OCI-LY7 (cell line): ENCODE measurements at regions not wholly inside any gene's neighbourhood (a gene's known extent, or its start where the extent isn't known, plus 50 kb on each side); places are given as distances from the start of the nearest gene placed in this dataset.

Experiments used
- BruUV-seq: library from RNA; stranded (reverse); fragments of 400-500 nt; replicated peaks from 2 replicates; lab custom pipeline; 2021; lab: Mats Ljungman, UMichigan
- CTCF ChIA-PET: fragments of 300-600 bp; sonication (Branson Sonifier 250); formaldehyde crosslinking; loops from one replicate; lab custom pipeline; 2022; ENCODE audit warnings: antibody characterized with exemption; ENCODE audit not compliant: unreplicated experiment; lab: Charles Lee
- POLR2A ChIA-PET: fragments of 300-600 bp; sonication (Branson Sonifier 250); formaldehyde crosslinking; loops from one replicate; lab custom pipeline; 2022; ENCODE audit warnings: antibody characterized with exemption; lab: Charles Lee
- DNase-seq: peaks from one replicate; pipeline ENCODE4 v3.0.0-alpha.2; 2015; ENCODE audit warnings: low spot score
- H2AFZ ChIP-seq: fragments of 200-600 bp; sonication (generic), shearing (Covaris generic); 2 replicates; pipeline ENCODE4 v1.6.1; 2014; ENCODE audit warnings: mild to moderate bottlenecking, antibody characterized with exemption, low read length, moderate library complexity
- H3K27ac ChIP-seq: fragments of 200-600 bp; sonication (generic); 2 replicates; pipeline ENCODE4 v1.5.1; 2014; ENCODE audit warnings: mixed run types, low read depth, mild to moderate bottlenecking, moderate library complexity, low read length, inconsistent platforms; ENCODE audit not compliant: poor library complexity, severe bottlenecking
- H3K36me3 ChIP-seq: fragments of 200-600 bp; sonication (generic); 2 replicates; pipeline ENCODE4 v1.6.1; 2014; ENCODE audit warnings: mild to moderate bottlenecking, antibody characterized with exemption, low read length, moderate library complexity, mixed read lengths; ENCODE audit not compliant: insufficient read depth
- H3K4me1 ChIP-seq: fragments of 200-600 bp; sonication (generic); 2 replicates; pipeline ENCODE4 v1.5.1; 2014; ENCODE audit warnings: mild to moderate bottlenecking, low read length; ENCODE audit not compliant: insufficient read depth, poor library complexity, severe bottlenecking
- H3K4me2 ChIP-seq: fragments of 200-600 bp; sonication (generic); 2 replicates; pipeline ENCODE4 v1.6.1; 2014; ENCODE audit warnings: mild to moderate bottlenecking, low read length
- H3K4me3 ChIP-seq: fragments of 200-600 bp; sonication (generic); 2 replicates; pipeline ENCODE4 v1.5.1; 2014; ENCODE audit warnings: mild to moderate bottlenecking, low read depth, low read length; ENCODE audit not compliant: poor library complexity, severe bottlenecking
- H3K79me2 ChIP-seq: fragments of 200-600 bp; sonication (generic); 2 replicates; pipeline ENCODE4 v1.6.1; 2016; ENCODE audit warnings: low read depth, mild to moderate bottlenecking, low read length, moderate library complexity, mixed read lengths; ENCODE audit not compliant: insufficient read depth
- H3K9me2 ChIP-seq: fragments of 200-600 bp; sonication (generic); 2 replicates; pipeline ENCODE4 v1.6.1; 2016; ENCODE audit warnings: mild to moderate bottlenecking, low read length, mixed read lengths; ENCODE audit not compliant: insufficient read depth
- H3K9me3 ChIP-seq: fragments of 200-600 bp; sonication (generic); 2 replicates; pipeline ENCODE4 v1.6.1; 2014; ENCODE audit warnings: mild to moderate bottlenecking, mixed run types, low read length, mixed read lengths
- H4K20me1 ChIP-seq: fragments of 200-600 bp; sonication (generic); 2 replicates; pipeline ENCODE4 v1.6.1; 2014; ENCODE audit warnings: mild to moderate bottlenecking, antibody characterized with exemption, low read length, moderate library complexity, mixed read lengths; ENCODE audit not compliant: insufficient read depth
- EZH2phosphoT487 ChIP-seq: fragments of 200-600 bp; sonication (generic); IDR thresholded peaks from 2 replicates; pipeline ENCODE4 v1.6.1; 2018; ENCODE audit warnings: low read depth, borderline replicate concordance, mild to moderate bottlenecking, mixed run types, antibody characterized with exemption, low read length, moderate library complexity, mixed read lengths
- intact Hi-C: fragments of 100-400 bp; cut with micrococcal nuclease; formaldehyde crosslinking; loops from one replicate; pipeline ENCODE4 v1.10.0; 2022; ENCODE audit not compliant: unreplicated experiment
- TF ChIP-seq, protein P1 (sequence below): fragments of 200-600 bp; sonication (generic); conservative IDR thresholded peaks from 2 replicates; pipeline ENCODE4 v1.5.1; 2014; ENCODE audit warnings: mild to moderate bottlenecking, antibody characterized with exemption, low read length, moderate library complexity, mixed read lengths

DNA sequence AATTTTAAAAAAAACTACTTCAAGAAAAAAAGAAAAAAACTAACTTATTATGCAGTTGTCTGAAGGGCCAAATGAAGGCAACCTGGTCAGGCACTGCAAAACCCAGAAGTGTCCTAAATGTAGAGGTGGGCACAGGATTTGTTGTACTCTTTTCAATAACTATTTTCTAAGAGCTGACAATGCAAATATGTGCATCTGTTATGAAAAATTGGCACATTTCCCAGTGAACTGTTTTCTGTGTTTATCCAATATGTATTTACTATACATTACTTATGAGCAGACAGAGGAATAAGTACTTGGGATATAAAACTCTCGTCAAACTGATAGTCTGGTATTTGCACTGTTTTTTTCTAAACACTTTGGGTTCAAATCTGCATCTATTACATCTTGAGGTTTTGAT lies 188.0 kb upstream of the C21orf91 start:
- no peak for DNase-seq
- H3K36me3 ChIP-seq: no peaks in the 10 kb centered on the region
- no peaks in the 10 kb centered on the region for H3K79me2 ChIP-seq
- no peaks in the 10 kb centered on the region for H3K9me2 ChIP-seq
- no peaks in the 10 kb centered on the region for H3K4me1 ChIP-seq
- no peak overlapping the region for H3K27ac ChIP-seq
- H3K4me3 ChIP-seq: no peak overlapping the region
- no peaks in the 10 kb centered on the region for H4K20me1 ChIP-seq
- H3K9me3 ChIP-seq: no peaks in the 10 kb centered on the region
- CTCF ChIA-PET: no interaction called here
- no TSS peak for BruUV-seq
- no peak for TF ChIP-seq EZH2phosphoT487
- TF ChIP-seq, protein P1, sequence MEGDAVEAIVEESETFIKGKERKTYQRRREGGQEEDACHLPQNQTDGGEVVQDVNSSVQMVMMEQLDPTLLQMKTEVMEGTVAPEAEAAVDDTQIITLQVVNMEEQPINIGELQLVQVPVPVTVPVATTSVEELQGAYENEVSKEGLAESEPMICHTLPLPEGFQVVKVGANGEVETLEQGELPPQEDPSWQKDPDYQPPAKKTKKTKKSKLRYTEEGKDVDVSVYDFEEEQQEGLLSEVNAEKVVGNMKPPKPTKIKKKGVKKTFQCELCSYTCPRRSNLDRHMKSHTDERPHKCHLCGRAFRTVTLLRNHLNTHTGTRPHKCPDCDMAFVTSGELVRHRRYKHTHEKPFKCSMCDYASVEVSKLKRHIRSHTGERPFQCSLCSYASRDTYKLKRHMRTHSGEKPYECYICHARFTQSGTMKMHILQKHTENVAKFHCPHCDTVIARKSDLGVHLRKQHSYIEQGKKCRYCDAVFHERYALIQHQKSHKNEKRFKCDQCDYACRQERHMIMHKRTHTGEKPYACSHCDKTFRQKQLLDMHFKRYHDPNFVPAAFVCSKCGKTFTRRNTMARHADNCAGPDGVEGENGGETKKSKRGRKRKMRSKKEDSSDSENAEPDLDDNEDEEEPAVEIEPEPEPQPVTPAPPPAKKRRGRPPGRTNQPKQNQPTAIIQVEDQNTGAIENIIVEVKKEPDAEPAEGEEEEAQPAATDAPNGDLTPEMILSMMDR: no peak
- POLR2A ChIA-PET: no interaction called here
- no peak overlapping the region for H3K4me2 ChIP-seq
- intact Hi-C loops: no loop called here
- H2AFZ ChIP-seq: no peak overlapping the region

DNA sequence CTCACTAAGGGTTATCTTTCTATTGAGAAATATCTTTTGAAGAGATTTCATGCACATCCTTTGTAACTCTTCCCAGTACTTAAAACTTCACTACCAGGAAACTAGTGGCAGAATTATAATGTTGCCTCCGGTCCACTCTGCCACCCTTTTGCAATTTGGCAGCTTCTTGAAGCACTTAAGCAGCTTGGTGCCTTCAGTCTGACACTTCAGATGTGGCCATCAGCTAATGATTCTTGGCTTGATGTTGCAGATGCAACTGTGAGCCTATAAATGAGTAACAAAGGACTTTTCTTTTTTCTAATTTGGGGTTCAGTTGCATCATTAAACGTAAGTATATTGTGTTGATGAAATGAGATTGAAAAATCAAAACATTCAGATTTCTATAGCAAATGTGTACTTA lies 187.5 kb upstream of the C21orf91 start:
- ChIA-PET POLR2A (interaction anchor here (0.6 kb wide), 2 partner anchors 26 to 55 kb away, joined by 3 read pairs; no protein-coding TSS in a partner anchor), CTCF (no interaction called here)
- H3K4me3 ChIP-seq: no peak overlapping the region
- H3K9me2 ChIP-seq: no peaks in the 10 kb centered on the region
- H2AFZ ChIP-seq: no peak overlapping the region
- no peaks in the 10 kb centered on the region for H4K20me1 ChIP-seq
- H3K4me2 ChIP-seq: no peak overlapping the region
- no peak for DNase-seq
- intact Hi-C loops: no loop called here
- H3K4me1 ChIP-seq: no peaks in the 10 kb centered on the region
- no peaks in the 10 kb centered on the region for H3K36me3 ChIP-seq
- no TSS peak for BruUV-seq
- TF ChIP-seq, protein P1: no peak
- TF ChIP-seq EZH2phosphoT487: no peak
- H3K9me3 ChIP-seq: no peaks in the 10 kb centered on the region
- H3K79me2 ChIP-seq: no peaks in the 10 kb centered on the region
- no peak overlapping the region for H3K27ac ChIP-seq

DNA sequence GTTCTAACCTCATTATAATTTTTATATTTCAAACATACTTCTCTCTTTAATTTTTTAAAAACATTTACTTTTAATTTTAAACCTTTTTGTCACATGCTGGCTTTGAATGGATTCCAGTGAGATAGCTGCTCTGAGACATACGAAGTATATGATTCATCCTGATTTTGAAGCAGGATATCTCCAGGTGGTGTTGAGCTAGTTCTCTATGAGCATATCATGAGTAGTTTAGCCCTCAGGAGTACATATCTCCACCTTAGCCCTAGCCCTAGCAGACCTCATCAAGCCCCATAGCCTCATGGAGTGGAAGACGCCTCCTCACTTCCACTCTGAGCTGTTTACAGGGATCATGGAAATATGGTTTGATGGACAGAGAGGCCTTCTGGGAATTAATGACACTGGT lies 183.2 kb upstream of the C21orf91 start:
- intact Hi-C loops: no loop called here
- Histone ChIP-seq H3K4me2 (no peak overlapping the region), H4K20me1 (no peaks in the 10 kb centered on the region), H3K79me2 (no peaks in the 10 kb centered on the region), H3K36me3 (no peaks in the 10 kb centered on the region), H2AFZ (no peak overlapping the region), H3K9me3 (no peaks in the 10 kb centered on the region), H3K4me3 (no peak overlapping the region), H3K4me1 (no peaks in the 10 kb centered on the region), H3K9me2 (no peaks in the 10 kb centered on the region), H3K27ac (no peak overlapping the region)
- no TSS peak for BruUV-seq
- no peak for DNase-seq
- TF ChIP-seq EZH2phosphoT487: no peak
- TF ChIP-seq, protein P1: no peak
- ChIA-PET CTCF (no interaction called here), POLR2A (no interaction called here)
